ENCODE measurements at regions not wholly inside any gene's neighbourhood (a gene's known extent, or its start where the extent isn't known, plus 50 kb on each side); places are given as distances from the start of the nearest gene placed in this dataset.

DNA sequence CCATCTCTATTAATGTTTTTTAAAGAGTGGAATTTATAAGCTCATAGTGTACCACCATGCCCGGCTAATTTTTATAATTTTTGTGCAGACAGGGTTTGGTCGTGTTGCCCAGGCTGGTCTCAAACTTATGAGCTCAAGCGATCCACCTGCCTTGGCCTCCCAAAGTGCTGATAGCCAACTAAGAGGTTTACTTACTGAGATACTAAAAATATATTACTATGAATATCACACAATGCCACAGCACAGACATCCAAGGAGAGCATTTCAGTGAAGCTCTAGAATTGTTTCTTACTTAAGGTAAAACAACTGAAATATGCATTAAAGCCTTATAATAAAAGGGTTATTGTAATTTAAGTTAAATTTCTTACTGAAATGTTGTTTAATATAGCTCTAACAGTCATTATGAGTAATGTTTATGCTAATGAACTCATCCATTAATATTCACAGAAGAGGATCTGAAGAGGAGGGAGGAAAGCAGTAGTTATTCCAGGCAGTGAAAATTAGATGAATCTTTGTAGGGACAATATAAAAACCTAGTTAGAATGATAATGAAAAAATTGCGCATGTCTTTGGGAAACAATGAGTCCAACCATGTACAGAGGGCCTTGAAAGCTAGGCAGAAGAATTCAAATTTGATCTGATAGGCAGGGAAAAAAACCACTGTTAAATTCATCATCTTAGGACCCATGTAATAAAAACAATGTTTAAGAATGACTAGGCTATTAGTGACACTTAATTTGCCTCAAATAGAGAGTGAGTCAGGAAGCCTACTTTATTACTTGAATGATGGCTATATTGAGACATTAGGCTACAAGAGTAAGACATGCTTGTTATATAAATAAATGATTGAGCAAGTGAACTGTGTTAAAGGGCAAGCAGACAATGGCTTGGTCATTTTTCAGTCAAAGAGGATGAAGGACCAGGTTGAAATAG, 99.2 kb downstream of the SLC41A2 start:
- TF ChIP-seq, protein P1, sequence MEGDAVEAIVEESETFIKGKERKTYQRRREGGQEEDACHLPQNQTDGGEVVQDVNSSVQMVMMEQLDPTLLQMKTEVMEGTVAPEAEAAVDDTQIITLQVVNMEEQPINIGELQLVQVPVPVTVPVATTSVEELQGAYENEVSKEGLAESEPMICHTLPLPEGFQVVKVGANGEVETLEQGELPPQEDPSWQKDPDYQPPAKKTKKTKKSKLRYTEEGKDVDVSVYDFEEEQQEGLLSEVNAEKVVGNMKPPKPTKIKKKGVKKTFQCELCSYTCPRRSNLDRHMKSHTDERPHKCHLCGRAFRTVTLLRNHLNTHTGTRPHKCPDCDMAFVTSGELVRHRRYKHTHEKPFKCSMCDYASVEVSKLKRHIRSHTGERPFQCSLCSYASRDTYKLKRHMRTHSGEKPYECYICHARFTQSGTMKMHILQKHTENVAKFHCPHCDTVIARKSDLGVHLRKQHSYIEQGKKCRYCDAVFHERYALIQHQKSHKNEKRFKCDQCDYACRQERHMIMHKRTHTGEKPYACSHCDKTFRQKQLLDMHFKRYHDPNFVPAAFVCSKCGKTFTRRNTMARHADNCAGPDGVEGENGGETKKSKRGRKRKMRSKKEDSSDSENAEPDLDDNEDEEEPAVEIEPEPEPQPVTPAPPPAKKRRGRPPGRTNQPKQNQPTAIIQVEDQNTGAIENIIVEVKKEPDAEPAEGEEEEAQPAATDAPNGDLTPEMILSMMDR (IDR thresholded peaks at IDR 0.05), result no peak
- TF ChIP-seq POLR2AphosphoS5 (IDR thresholded peaks at IDR 0.05), result no peak

Data from sigmoid colon (tissue), 4 donors.